ENCODE measurements at regions not wholly inside any gene's neighbourhood (a gene's known extent, or its start where the extent isn't known, plus 50 kb on each side); places are given as distances from the start of the nearest gene placed in this dataset.

GRCh38 chr18:42341423-42341822, 386.4 kb downstream of the PIK3C3 start:
- no peaks in the 10 kb centered on the region for H3K4me1 Mint-ChIP-seq (ENCODE audit: low read depth)
- no peaks in the 10 kb centered on the region for H3K36me3 Mint-ChIP-seq (ENCODE audit: low read depth)
- POLR2A ChIA-PET = no interaction called here
- no peak for TF ChIP-seq CTCF (IDR thresholded peaks at IDR 0.05)
- no peak for ATAC-seq
- no peaks in the 10 kb centered on the region for H3K27me3 Mint-ChIP-seq
- H3K9me3 Mint-ChIP-seq = peaks cover 6% of the 10 kb centered on the region
- no peak overlapping the region for H3K4me3 Mint-ChIP-seq
- CTCF ChIA-PET = no interaction called here
- intact Hi-C loops (cut with micrococcal nuclease) = no loop called here
- no peak for DNase-seq
- no peak overlapping the region for H3K27ac Mint-ChIP-seq

- H3K27ac Mint-ChIP-seq = no peak overlapping the region
- no peak for ATAC-seq
- H3K4me3 Mint-ChIP-seq = no peak overlapping the region
- ChIA-PET POLR2A (no interaction called here), CTCF (interaction anchor here (1.5 kb wide), 1 partner anchor 9 kb away, joined by 3 read pairs; no protein-coding TSS in a partner anchor)
- TF ChIP-seq CTCF (IDR thresholded peaks at IDR 0.05) = no peak
- no peaks in the 10 kb centered on the region for H3K4me1 Mint-ChIP-seq (ENCODE audit: low read depth)
- no peak for DNase-seq
- no peaks in the 10 kb centered on the region for H3K9me3 Mint-ChIP-seq
- no peaks in the 10 kb centered on the region for H3K36me3 Mint-ChIP-seq (ENCODE audit: low read depth)
- intact Hi-C loops (cut with micrococcal nuclease) = no loop called here
- H3K27me3 Mint-ChIP-seq = no peaks in the 10 kb centered on the region
Observed at GRCh38 chr18:42348722-42349121, 393.7 kb downstream of the PIK3C3 start.

- DNase-seq (no peak), ATAC-seq (no peak)
- no peaks in the 10 kb centered on the region for H3K36me3 Mint-ChIP-seq (ENCODE audit: low read depth)
- no peak for TF ChIP-seq CTCF (IDR thresholded peaks at IDR 0.05)
- H3K4me1 Mint-ChIP-seq (ENCODE audit: low read depth) = no peaks in the 10 kb centered on the region
- H3K27ac Mint-ChIP-seq = no peak overlapping the region
- intact Hi-C loops (cut with micrococcal nuclease) = no loop called here
- no peak overlapping the region for H3K4me3 Mint-ChIP-seq
- no peaks in the 10 kb centered on the region for H3K9me3 Mint-ChIP-seq
- CTCF ChIA-PET = no interaction called here
- POLR2A ChIA-PET = no interaction called here
- H3K27me3 Mint-ChIP-seq = no peaks in the 10 kb centered on the region
Observed at GRCh38 chr18:42351455-42351854, 396.4 kb downstream of the PIK3C3 start.

- no peak for DNase-seq
- Mint-ChIP-seq H3K4me1 (ENCODE audit: low read depth) (no peaks in the 10 kb centered on the region), H3K27ac (no peak overlapping the region), H3K9me3 (no peaks in the 10 kb centered on the region), H3K4me3 (no peak overlapping the region), H3K27me3 (no peaks in the 10 kb centered on the region), H3K36me3 (ENCODE audit: low read depth) (no peaks in the 10 kb centered on the region)
- ChIA-PET CTCF (no interaction called here), POLR2A (no interaction called here)
- intact Hi-C loops (cut with micrococcal nuclease) = no loop called here
- ATAC-seq = no peak
- no peak for TF ChIP-seq CTCF (IDR thresholded peaks at IDR 0.05)
Observed at GRCh38 chr18:42360716-42361115, 405.7 kb downstream of the PIK3C3 start.

GRCh38 chr18:42363446-42364441, 408.7 kb downstream of the PIK3C3 start:
- no peak for TF ChIP-seq CTCF (IDR thresholded peaks at IDR 0.05)
- ATAC-seq = no peak
- intact Hi-C loops (cut with micrococcal nuclease) = no loop called here

More at GRCh38 chr18:42363446-42364441, 408.7 kb downstream of the PIK3C3 start:
- H3K4me3 Mint-ChIP-seq = no peak overlapping the region
- CTCF ChIA-PET = no interaction called here
- H3K36me3 Mint-ChIP-seq (ENCODE audit: low read depth) = no peaks in the 10 kb centered on the region
- no peaks in the 10 kb centered on the region for H3K9me3 Mint-ChIP-seq
- H3K27ac Mint-ChIP-seq = no peak overlapping the region
- no peaks in the 10 kb centered on the region for H3K27me3 Mint-ChIP-seq
- POLR2A ChIA-PET = no interaction called here
- H3K4me1 Mint-ChIP-seq (ENCODE audit: low read depth) = no peaks in the 10 kb centered on the region
- DNase-seq = no peak

Data from activated CD8-positive, alpha-beta T cell treated with anti-CD3 and anti-CD28 coated beads for 36 hours (primary cell).